ENCODE measurements at regions not wholly inside any gene's neighbourhood (a gene's known extent, or its start where the extent isn't known, plus 50 kb on each side); places are given as distances from the start of the nearest gene placed in this dataset.

- DNase-seq = no peak
Observed at GRCh38 chr3:10743366-10744097, 72.5 kb upstream of the SLC6A11 start.

GRCh38 chr3:10744098-10744465, 71.9 kb upstream of the SLC6A11 start:
- peak in 1 of 5 experiments; percentile 37 for DNase-seq

GRCh38 chr3:10745392-10745791, 70.6 kb upstream of the SLC6A11 start:
- no peak for DNase-seq

GRCh38 chr3:10746001-10746400, 70.0 kb upstream of the SLC6A11 start:
- no peak for DNase-seq

- DNase-seq = no peak
Observed at GRCh38 chr3:10746684-10747083, 69.3 kb upstream of the SLC6A11 start.

- DNase-seq = no peak
Observed at GRCh38 chr3:10747341-10747740, 68.7 kb upstream of the SLC6A11 start.

- DNase-seq = no peak
Observed at GRCh38 chr3:10748040-10748439, 68.0 kb upstream of the SLC6A11 start.

- peak in 1 of 5 experiments; percentile 25 for DNase-seq
Observed at GRCh38 chr3:10753964-10754363, 62.1 kb upstream of the SLC6A11 start.

- no peak for DNase-seq
Observed at GRCh38 chr3:10756546-10756945, 59.5 kb upstream of the SLC6A11 start.

- DNase-seq = peak in 1 of 5 experiments; percentile 27
Observed at GRCh38 chr3:10757021-10757820, 58.8 kb upstream of the SLC6A11 start.

- no peak for DNase-seq
Observed at GRCh38 chr3:10757821-10758130, 58.3 kb upstream of the SLC6A11 start.

GRCh38 chr3:10758304-10759037, 57.6 kb upstream of the SLC6A11 start:
- peak in 2 of 5 experiments; percentile 30 to 62 for DNase-seq

- DNase-seq = no peak
Observed at GRCh38 chr3:10759495-10759894, 56.5 kb upstream of the SLC6A11 start.

- DNase-seq = no peak
Observed at GRCh38 chr3:10760199-10760598, 55.8 kb upstream of the SLC6A11 start.

- DNase-seq = no peak
Observed at GRCh38 chr3:10761583-10761982, 54.4 kb upstream of the SLC6A11 start.

- DNase-seq = no peak
Observed at GRCh38 chr3:10762116-10762515, 53.9 kb upstream of the SLC6A11 start.

GRCh38 chr3:10762611-10763247, 53.3 kb upstream of the SLC6A11 start:
- DNase-seq = no peak

- no peak for DNase-seq
Observed at GRCh38 chr3:10763248-10763620, 52.8 kb upstream of the SLC6A11 start.

GRCh38 chr3:10763817-10764258, 52.2 kb upstream of the SLC6A11 start:
- no peak for DNase-seq

- DNase-seq = no peak
Observed at GRCh38 chr3:10764259-10765051, 51.6 kb upstream of the SLC6A11 start.

GRCh38 chr3:10766049-10766705, 49.9 kb upstream of the SLC6A11 start:
- no peak for DNase-seq
